HG03139 (cell line): ENCODE measurements at regions not wholly inside any gene's neighbourhood (a gene's known extent, or its start where the extent isn't known, plus 50 kb on each side); places are given as distances from the start of the nearest gene placed in this dataset.

ENCODE experiments used
- ATAC-seq: cut with Tn5 transposase; IDR thresholded peaks from one replicate; pipeline ENCODE4 v1.9.1; 2021; ENCODE audit not compliant: unreplicated experiment

- ATAC-seq: no peak
Measured at GRCh38 chr13:74443631-74444030, 309.4 kb upstream of the KLF12 start.

- ATAC-seq: no peak
Measured at GRCh38 chr13:74442751-74443150, 308.5 kb upstream of the KLF12 start.

GRCh38 chr13:74438901-74439300, 304.7 kb upstream of the KLF12 start:
- ATAC-seq: no peak

- no peak for ATAC-seq
Measured at GRCh38 chr13:74434782-74435181, 300.6 kb upstream of the KLF12 start.

- ATAC-seq: no peak
Measured at GRCh38 chr13:74424455-74424854, 290.3 kb upstream of the KLF12 start.

DNA sequence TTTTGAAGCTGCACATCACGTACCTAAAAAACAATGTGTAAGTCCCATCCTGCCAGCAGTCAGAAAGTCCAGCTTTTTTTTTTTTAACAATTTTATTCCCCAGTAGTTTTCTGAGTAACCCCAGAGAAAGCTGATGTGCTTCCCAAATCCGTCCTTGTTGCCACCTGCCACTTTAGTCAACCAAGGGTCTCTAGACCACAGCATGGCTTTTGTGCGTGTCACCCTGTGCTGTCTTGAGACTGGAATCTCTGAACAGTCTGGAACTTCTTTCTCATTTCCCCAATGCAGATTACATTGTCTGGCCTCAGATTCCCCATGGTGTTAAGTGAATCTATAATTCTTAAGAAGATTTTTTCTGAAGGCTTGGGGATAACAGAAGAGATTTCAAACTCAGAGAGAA, 289.2 kb upstream of the KLF12 start:
- ATAC-seq: no peak

DNA sequence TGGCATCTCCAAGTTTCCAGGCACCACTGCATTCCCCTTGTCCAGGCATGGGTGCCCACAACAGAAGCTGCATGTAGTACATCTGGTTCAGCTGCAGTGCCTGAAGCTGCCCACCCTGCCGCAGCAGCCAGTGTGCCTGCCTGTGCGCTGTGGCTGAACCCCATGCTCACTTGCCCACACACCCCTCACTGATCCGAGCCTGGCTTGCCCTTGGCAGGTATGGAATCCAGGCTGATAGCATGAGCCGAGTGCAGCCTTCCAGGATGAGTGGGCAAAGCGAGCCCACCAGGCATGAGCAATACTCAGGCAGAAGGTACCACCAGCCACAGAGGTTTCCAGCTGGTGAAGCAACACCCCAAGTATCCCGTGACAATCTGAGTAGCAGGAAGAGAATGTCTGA, 280.3 kb upstream of the KLF12 start:
- ATAC-seq: no peak

GRCh38 chr13:74413482-74413881, 279.3 kb upstream of the KLF12 start:
- ATAC-seq: no peak

DNA sequence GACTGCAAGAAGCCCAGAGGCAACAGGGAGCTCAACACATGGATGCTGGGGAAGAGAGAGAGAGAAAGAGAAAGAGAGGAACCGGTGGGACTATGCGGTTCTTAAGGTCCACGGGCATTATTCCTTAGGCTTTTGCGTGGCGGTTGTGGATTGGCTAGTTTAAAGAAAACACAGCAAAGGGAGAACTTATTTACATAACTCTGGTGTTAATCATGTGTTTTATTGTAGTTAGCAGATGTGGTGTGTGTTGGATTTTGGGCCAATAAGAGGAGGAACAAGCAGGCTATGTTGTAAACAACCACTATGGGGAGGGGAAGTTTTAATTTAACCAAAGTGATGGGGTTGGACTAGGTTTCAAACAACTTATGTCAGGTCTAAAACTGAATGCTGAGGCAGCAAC, 275.3 kb upstream of the KLF12 start:
- no peak for ATAC-seq

DNA sequence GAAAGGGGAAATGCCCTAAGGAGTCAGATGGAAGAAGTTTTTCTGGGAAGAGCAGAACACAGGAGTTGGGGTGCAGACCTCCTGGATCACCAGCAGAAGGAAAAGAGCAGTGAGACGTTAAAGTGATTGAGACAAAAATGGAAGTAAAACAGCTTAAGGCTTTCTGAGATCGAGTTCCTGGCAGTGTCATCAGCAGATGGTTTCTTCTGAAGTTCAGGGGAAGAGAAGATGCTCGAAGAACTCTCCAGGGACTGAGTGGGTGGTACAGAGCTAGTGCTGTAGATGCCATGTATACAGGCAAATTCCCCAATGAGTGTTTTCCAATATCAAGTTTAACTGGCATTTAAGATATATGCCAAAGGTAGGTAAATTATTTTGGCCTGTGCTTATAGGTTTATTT, 272.2 kb upstream of the KLF12 start:
- ATAC-seq: no peak

DNA sequence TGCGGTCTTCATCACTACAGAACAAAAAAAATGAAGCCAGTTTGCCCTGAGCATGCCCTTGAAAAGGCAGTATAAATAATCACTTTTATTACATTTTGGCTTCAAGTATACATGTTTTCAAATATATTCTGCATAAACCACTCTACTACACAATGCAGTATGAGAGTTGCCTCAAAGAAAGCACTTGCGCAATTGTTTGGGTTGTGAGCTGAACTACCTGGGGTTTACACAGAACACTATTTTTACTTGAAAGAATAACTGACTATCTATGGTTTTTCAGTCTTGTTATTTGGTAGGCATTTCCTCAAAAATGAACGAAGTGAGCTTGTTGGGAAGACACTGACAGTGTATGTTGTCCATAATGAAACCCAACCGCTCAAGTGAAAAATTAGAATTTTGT, 264.4 kb upstream of the KLF12 start:
- ATAC-seq: no peak

- ATAC-seq: no peak
Measured at GRCh38 chr13:74389056-74389455, 254.9 kb upstream of the KLF12 start.

DNA sequence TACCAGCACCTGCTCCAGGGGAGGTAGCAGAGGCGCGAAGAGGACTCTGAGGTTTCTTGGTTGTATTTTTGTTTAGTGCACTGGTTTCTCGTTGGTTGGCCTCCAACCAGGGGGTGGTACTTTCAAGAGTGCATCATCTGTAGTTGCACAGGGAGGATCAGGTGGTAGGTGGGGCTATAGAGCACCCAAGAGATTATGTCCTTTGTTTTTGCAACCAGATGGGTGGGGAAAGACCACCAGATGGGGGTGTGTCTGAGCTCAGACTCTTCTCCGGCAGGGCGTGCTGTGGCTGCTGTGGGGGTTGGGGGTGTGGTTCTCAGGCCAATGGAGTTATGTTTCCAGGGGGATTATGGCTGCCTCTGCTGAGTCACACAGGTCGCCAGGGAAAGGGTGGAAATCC, 254.4 kb upstream of the KLF12 start:
- no peak for ATAC-seq

DNA sequence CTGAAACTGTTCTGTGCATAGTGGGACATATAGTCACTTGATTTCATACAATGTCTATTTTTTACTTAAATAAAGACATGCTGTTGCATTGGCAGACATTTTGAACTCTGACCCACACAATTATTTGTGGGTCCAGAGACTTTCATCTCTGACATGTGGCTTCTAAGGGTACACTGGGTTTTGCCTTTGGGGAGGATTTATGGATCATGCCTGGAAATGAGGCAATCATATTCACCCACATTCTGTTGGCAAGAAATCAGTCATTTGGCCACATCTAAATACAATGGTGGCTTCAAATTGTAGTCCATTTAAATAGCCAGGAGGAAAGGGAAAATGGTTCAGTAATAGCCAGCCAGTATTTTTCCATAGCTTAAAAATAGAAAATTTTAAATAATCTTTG, 238.3 kb upstream of the KLF12 start:
- ATAC-seq: no peak

DNA sequence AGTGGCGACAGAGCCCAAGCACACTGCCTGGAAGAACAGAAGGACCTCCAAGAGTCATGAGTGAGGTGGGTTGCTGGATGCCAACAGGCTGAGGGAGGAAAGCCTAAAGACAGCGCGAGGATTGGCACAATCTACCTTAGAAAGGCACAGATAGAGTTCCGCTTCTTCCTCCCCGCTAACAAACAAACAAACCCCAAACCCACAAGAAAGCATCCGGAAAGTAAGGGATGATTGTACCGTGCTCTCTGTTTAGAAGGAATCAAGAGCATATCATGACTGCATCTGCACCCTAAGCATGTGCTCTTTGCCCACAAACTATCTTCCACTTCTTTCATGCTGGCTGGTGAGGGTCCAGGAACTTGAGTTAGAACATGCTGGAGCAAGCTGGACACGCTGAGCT, 233.0 kb upstream of the KLF12 start:
- no peak for ATAC-seq

- no peak for ATAC-seq
Measured at GRCh38 chr13:74361274-74361673, 227.1 kb upstream of the KLF12 start.

DNA sequence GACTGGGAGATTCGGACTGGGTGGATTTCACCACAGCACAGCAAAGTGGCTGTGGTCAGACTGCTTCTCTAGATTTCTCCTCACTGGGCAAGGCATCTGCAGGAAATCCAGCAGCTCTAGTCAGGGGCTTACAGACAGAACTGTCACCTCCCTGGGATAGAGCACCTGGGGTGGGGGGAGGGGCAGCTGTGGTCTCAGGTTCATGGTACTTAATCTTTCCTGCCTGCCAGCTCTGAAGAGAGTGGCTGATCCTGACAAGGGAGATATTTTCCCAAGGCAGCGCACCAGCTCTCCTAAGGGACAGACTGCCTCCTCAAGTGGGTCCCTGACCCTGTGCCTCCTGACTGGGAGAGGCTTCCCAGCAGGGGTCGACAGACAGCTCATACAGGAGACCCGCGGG, 212.8 kb upstream of the KLF12 start:
- ATAC-seq: no peak

DNA sequence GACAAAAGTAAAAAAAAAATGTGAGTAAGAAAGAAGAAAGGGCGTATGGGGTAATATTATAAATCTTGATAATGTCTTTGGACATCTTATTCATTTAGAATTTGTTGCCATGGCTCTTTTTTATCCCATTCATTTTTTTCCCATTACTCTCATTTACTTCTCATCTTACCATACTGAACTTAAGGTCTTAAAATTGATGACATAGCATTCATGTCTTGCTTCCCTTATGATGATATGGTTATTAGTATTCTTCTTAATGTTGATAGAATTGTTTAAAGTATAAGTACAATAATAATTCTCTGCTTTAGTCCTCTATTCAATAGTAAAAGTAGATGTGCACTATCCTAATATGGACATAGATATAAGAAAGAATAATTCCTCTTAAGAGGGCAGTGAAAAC, 204.1 kb upstream of the KLF12 start:
- no peak for ATAC-seq

DNA sequence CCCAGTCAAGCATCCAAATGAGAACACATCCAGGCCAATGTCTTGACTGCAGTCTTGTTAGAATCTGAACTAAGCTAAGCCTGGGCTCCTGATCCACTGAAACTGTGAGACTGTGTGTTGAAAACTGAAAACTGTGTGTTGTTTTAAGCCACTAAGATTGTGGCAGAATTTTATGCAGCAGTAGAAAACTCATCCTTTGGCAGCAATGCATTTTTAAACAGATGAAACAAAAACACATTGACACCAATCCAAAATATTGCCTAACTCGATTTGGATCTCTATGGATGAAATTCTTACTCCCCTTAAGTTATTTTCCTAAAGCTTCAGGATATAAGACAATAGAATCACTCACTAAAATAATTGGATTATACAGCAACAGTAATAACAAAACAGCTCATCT, 202.3 kb upstream of the KLF12 start:
- ATAC-seq: no peak

- ATAC-seq: no peak
Measured at GRCh38 chr13:74335370-74335769, 201.2 kb upstream of the KLF12 start.

DNA sequence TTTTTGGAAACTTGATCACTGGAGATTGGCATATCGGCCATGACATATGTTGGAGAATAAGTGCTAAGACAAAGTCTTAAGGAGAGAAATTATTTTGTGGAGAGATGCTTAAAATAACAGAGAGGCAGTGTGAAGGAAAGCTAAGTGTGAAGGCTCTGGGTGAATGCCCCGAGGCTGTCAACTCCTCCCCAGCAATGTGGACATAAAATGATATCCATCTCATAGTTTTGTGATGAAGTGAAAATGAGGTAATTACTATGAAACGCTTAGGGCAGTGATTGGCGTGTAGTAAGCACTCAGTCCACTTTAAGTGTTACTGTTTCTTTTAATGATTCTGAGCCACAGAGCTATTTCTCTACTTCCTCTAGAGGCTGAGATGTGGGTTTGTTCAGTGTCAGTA, 195.8 kb upstream of the KLF12 start:
- ATAC-seq: no peak

DNA sequence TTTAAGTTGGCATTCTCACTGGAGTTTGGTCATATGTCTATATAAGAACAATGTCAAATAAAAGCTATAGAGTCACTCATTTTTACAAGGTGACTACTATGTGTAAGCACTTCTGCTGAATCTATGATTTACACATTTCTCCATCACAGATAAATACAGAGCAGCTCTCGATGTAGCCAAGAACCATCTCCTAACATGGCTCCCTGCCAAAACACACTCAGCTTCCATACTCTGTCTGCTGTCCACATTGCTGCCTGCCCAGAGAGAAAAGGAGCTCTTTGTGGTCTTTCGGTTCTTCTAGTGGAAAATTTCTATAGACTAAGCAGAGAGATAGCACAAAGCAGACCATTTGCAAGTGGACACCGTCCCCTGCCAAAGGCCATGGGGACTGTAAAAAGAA, 190.9 kb upstream of the KLF12 start:
- no peak for ATAC-seq

DNA sequence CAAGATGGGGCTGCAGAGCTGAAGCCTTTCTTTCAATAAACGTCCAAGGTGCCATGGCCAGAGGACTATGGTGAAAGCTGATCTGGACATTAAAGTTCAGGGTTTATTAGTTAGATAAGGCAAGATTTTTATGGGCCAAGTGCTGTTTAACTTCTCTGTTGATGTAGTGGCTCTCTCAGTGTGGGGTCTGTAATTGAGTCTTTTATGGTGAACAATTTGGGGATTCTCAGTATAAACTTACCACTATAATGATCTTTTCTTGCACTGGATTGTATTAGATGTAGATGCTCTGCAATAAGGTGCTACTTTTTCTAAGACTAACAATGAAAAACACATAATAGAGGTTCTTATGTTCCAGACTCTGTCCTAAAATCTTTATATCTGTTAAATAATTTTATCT, 190.1 kb upstream of the KLF12 start:
- ATAC-seq: no peak

DNA sequence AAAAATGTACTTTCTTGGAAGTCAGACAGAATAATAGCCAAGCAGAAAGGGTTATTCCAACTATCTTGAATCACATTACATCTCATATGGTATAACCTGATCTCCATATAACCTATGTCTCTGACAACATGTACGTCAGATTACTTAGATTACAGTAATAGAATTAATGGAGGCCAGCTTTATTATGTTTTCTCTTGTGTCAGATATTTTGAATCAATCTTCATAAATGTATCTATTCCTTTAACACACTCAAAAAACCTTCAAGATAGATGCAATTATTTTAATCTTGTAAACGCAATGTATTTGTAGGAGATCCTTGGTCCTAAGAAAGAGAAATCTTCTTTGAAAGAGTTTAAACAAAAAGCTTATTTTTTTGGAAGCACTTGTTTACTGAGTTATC, 188.4 kb upstream of the KLF12 start:
- ATAC-seq: no peak
